ENCODE measurements at regions not wholly inside any gene's neighbourhood (a gene's known extent, or its start where the extent isn't known, plus 50 kb on each side); places are given as distances from the start of the nearest gene placed in this dataset.

GRCh38 chr10:106308284-106308683, 856.2 kb downstream of the SORCS1 start:
- peaks cover 7% of the 10 kb centered on the region for H3K27me3 Mint-ChIP-seq (ENCODE audit: low read depth)
- no peaks in the 10 kb centered on the region for H3K9me3 Mint-ChIP-seq
- no peaks in the 10 kb centered on the region for H3K36me3 Mint-ChIP-seq (ENCODE audit: low read depth)
- TF ChIP-seq, protein P1, sequence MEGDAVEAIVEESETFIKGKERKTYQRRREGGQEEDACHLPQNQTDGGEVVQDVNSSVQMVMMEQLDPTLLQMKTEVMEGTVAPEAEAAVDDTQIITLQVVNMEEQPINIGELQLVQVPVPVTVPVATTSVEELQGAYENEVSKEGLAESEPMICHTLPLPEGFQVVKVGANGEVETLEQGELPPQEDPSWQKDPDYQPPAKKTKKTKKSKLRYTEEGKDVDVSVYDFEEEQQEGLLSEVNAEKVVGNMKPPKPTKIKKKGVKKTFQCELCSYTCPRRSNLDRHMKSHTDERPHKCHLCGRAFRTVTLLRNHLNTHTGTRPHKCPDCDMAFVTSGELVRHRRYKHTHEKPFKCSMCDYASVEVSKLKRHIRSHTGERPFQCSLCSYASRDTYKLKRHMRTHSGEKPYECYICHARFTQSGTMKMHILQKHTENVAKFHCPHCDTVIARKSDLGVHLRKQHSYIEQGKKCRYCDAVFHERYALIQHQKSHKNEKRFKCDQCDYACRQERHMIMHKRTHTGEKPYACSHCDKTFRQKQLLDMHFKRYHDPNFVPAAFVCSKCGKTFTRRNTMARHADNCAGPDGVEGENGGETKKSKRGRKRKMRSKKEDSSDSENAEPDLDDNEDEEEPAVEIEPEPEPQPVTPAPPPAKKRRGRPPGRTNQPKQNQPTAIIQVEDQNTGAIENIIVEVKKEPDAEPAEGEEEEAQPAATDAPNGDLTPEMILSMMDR (IDR thresholded peaks at IDR 0.05; ENCODE audit: unreplicated experiment in 3 of 3) = no peak
- H3K4me1 Mint-ChIP-seq = peaks cover 5% of the 10 kb centered on the region
- H3K4me3 Mint-ChIP-seq = no peak overlapping the region
- no peak overlapping the region for H3K27ac Mint-ChIP-seq

DNA sequence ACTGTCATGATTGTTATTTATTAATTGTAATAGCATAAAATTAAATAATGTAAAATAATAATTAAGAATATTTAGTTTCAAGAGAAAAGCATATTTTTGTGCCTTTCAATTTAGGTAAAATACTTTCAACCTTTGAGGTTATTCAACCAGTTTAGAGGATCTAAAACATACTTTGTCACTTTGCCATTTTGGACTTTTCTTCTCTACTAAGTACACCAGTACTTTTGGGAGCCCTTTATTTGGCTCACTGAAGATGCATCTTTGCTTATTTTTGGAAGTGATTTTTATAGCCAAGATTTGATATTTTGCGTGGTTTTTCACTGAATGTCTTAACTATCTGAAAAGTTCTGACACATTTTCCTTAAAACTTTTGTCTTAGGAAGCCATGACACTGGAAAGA, 860.5 kb downstream of the SORCS1 start:
- TF ChIP-seq, protein P1 (IDR thresholded peaks at IDR 0.05; ENCODE audit: unreplicated experiment in 3 of 3) = no peak
- Mint-ChIP-seq H3K4me3 (no peak overlapping the region), H3K4me1 (no peaks in the 10 kb centered on the region), H3K27ac (no peak overlapping the region), H3K27me3 (ENCODE audit: low read depth) (peaks cover 7% of the 10 kb centered on the region), H3K9me3 (no peaks in the 10 kb centered on the region), H3K36me3 (ENCODE audit: low read depth) (no peaks in the 10 kb centered on the region)

DNA sequence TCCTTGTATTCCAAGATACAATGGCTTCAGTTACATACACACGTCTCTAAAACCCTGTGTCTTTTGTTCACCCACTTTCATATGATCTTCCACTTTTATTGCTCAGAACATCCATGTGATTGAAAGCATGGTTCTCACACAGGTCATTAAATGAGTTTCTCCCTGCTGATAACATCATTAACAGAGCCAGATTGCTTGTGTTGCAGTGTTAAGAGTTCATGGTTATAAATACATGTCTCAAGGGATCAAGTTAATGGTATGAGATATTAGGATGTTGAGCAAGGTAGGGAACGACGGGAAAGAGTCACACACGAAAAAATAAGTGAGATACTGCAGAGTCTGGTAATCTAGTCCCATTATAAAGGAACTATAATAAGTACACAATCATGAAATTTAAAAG, 861.5 kb downstream of the SORCS1 start:
- H3K27ac Mint-ChIP-seq = no peak overlapping the region
- no peaks in the 10 kb centered on the region for H3K9me3 Mint-ChIP-seq
- no peaks in the 10 kb centered on the region for H3K36me3 Mint-ChIP-seq (ENCODE audit: low read depth)
- H3K4me3 Mint-ChIP-seq = no peak overlapping the region
- TF ChIP-seq, protein P1 (IDR thresholded peaks at IDR 0.05; ENCODE audit: unreplicated experiment in 3 of 3) = no peak
- peaks cover 7% of the 10 kb centered on the region for H3K27me3 Mint-ChIP-seq (ENCODE audit: low read depth)
- no peaks in the 10 kb centered on the region for H3K4me1 Mint-ChIP-seq

DNA sequence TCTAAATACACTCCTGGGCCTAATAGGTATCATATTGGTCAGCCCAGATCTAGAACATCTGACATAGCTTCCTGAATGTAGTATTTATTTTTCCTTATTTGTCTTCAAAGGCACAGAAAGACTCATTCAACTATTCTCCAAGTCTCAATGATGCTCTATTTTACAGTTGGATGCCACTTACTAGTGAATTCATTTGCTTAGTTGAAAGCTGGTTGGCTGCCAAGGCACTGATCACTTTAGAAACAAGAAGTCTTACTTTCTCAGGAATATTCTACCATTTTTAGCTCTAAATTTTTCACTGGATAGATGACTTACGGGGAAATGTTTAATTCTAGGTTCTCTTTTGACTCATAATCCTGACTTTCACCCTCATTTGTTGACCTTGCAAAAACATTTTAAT, 863.4 kb downstream of the SORCS1 start:
- no peaks in the 10 kb centered on the region for H3K9me3 Mint-ChIP-seq
- H3K4me3 Mint-ChIP-seq = no peak overlapping the region
- peaks cover 4% of the 10 kb centered on the region for H3K27me3 Mint-ChIP-seq (ENCODE audit: low read depth)
- peaks cover 5% of the 10 kb centered on the region for H3K4me1 Mint-ChIP-seq
- no peak overlapping the region for H3K27ac Mint-ChIP-seq
- TF ChIP-seq, protein P1 (IDR thresholded peaks at IDR 0.05; ENCODE audit: unreplicated experiment in 3 of 3) = no peak
- no peaks in the 10 kb centered on the region for H3K36me3 Mint-ChIP-seq (ENCODE audit: low read depth)

GRCh38 chr10:106296750-106297392, 867.6 kb downstream of the SORCS1 start:
- Mint-ChIP-seq H3K27me3 (ENCODE audit: low read depth) (no peaks in the 10 kb centered on the region), H3K4me3 (no peak overlapping the region), H3K9me3 (no peaks in the 10 kb centered on the region), H3K36me3 (ENCODE audit: low read depth) (no peaks in the 10 kb centered on the region), H3K4me1 (peaks cover 5% of the 10 kb centered on the region), H3K27ac (no peak overlapping the region)
- TF ChIP-seq, protein P1 (IDR thresholded peaks at IDR 0.05; ENCODE audit: unreplicated experiment in 3 of 3) = no peak
